Right atrium auricular region (tissue), 2 donors: ENCODE measurements at regions not wholly inside any gene's neighbourhood (a gene's known extent, or its start where the extent isn't known, plus 50 kb on each side); places are given as distances from the start of the nearest gene placed in this dataset.

Experiments used
- DNase-seq: peaks from one replicate; pipeline ENCODE4 v3.0.0-alpha.2; 2019; ENCODE audit warnings: low spot score
- H3K27ac ChIP-seq, 2 donors: fragments of 200-600 bp; sonication (generic); 1 replicate in 1 of 2; 2 replicates in 1 of 2; pipeline ENCODE4 v1.5.1; 2016 to 2019
- H3K27me3 ChIP-seq, 2 donors: fragments of 200-600 bp; sonication (generic); one replicate each; pipeline versions ENCODE4 v1.5.1 to v1.6.0; 2017 to 2019
- H3K36me3 ChIP-seq: fragments of 200-600 bp; sonication (generic); one replicate; pipeline ENCODE4 v1.5.1; 2016
- H3K4me1 ChIP-seq, 2 donors: fragments of 200-600 bp; sonication (generic); one replicate each; pipeline versions ENCODE4 v1.5.1 to v1.6.0; 2017 to 2019
- H3K4me3 ChIP-seq, 2 donors: fragments of 200-600 bp; sonication (generic); 1 replicate in 1 of 2; 2 replicates in 1 of 2; pipeline ENCODE4 v1.5.1; 2017 to 2019; ENCODE audit warnings: mild to moderate bottlenecking in 1 of 2, moderate library complexity in 1 of 2
- H3K9me3 ChIP-seq, 2 donors: fragments of 200-600 bp; sonication (generic); one replicate each; pipeline ENCODE4 v1.5.1; 2019
- CTCF ChIP-seq, 2 donors: fragments of 200-600 bp; sonication (generic); IDR thresholded peaks; one replicate each; pipeline ENCODE4 v1.5.1; 2019; ENCODE audit warnings: antibody characterized with exemption in 2 of 2

GRCh38 chrX:10048076-10048475 is 80.9 kb downstream of the CLDN34 start:
- H3K9me3 ChIP-seq, result no peaks in the 10 kb centered on the region
- H3K27ac ChIP-seq, result peak overlapping the region in 1 of 2 donors; percentile 16
- DNase-seq, result no peak
- H3K4me1 ChIP-seq, result peaks cover 0 to 66% of the 10 kb centered on the region in 2 donors
- H3K4me3 ChIP-seq, result no peak overlapping the region
- no peak for TF ChIP-seq CTCF (IDR thresholded peaks at IDR 0.05)
- H3K27me3 ChIP-seq, result no peaks in the 10 kb centered on the region
- H3K36me3 ChIP-seq, result no peaks in the 10 kb centered on the region

GRCh38 chrX:10048707-10049106 is 81.5 kb downstream of the CLDN34 start:
- Histone ChIP-seq H3K9me3 (no peaks in the 10 kb centered on the region), H3K4me3 (no peak overlapping the region), H3K27ac (no peak overlapping the region), H3K27me3 (no peaks in the 10 kb centered on the region), H3K36me3 (no peaks in the 10 kb centered on the region), H3K4me1 (peaks cover 0 to 72% of the 10 kb centered on the region in 2 donors)
- no peak for DNase-seq
- no peak for TF ChIP-seq CTCF (IDR thresholded peaks at IDR 0.05)

GRCh38 chrX:10049236-10049635 is 82.1 kb downstream of the CLDN34 start:
- Histone ChIP-seq H3K27me3 (no peaks in the 10 kb centered on the region), H3K9me3 (no peaks in the 10 kb centered on the region), H3K36me3 (no peaks in the 10 kb centered on the region), H3K4me3 (no peak overlapping the region), H3K27ac (no peak overlapping the region), H3K4me1 (peaks cover 0 to 71% of the 10 kb centered on the region in 2 donors)
- TF ChIP-seq CTCF (IDR thresholded peaks at IDR 0.05), result no peak
- DNase-seq, result no peak

- no peak overlapping the region for H3K27ac ChIP-seq
- DNase-seq, result no peak
- no peak overlapping the region for H3K4me3 ChIP-seq
- peaks cover 0 to 5% of the 10 kb centered on the region in 2 donors for H3K9me3 ChIP-seq
- H3K36me3 ChIP-seq, result no peaks in the 10 kb centered on the region
- no peaks in the 10 kb centered on the region for H3K27me3 ChIP-seq
- H3K4me1 ChIP-seq, result peaks cover 0 to 60% of the 10 kb centered on the region in 2 donors
- TF ChIP-seq CTCF (IDR thresholded peaks at IDR 0.05), result no peak
Observed at GRCh38 chrX:10050481-10050880, 83.3 kb downstream of the CLDN34 start.

GRCh38 chrX:10051866-10052480 is 84.8 kb downstream of the CLDN34 start:
- peak overlapping the region in 1 of 2 donors; percentile 60 for H3K27ac ChIP-seq
- no peaks in the 10 kb centered on the region for H3K27me3 ChIP-seq
- H3K9me3 ChIP-seq, result peaks cover 0 to 5% of the 10 kb centered on the region in 2 donors
- no peaks in the 10 kb centered on the region for H3K36me3 ChIP-seq
- no peak for TF ChIP-seq CTCF (IDR thresholded peaks at IDR 0.05)
- no peak overlapping the region for H3K4me3 ChIP-seq
- H3K4me1 ChIP-seq, result peaks cover 0 to 49% of the 10 kb centered on the region in 2 donors
- no peak for DNase-seq
